HCT116 (cell line): ENCODE measurements at regions not wholly inside any gene's neighbourhood (a gene's known extent, or its start where the extent isn't known, plus 50 kb on each side); places are given as distances from the start of the nearest gene placed in this dataset.

Experiments used
- ATAC-seq: fragments of 200-7000 bp; cut with Tn5 transposase; 2 replicates; pipeline ENCODE4 v1.9.1; 2020; ENCODE audit warnings: mild to moderate bottlenecking, moderate library complexity
- BruUV-seq: library from RNA; stranded (reverse); fragments of 400-500 nt; replicated peaks from 2 replicates; lab custom pipeline; 2021; lab: Mats Ljungman, UMichigan
- CTCF ChIA-PET: fragments of 300-600 bp; sonication (Branson Sonifier 250); formaldehyde crosslinking; loops from one replicate; lab custom pipeline; 2021; ENCODE audit warnings: antibody characterized with exemption; lab: Charles Lee
- POLR2A ChIA-PET: fragments of 300-600, 350-600 bp; sonication (Branson Sonifier 250); formaldehyde crosslinking; loops from one replicate; lab custom pipeline; 2021; ENCODE audit warnings: antibody characterized with exemption; lab: Charles Lee
- RAD21 ChIA-PET, 2 experiments: fragments of 300-600 bp; sonication (Branson Sonifier 250); formaldehyde crosslinking; loops; one replicate each; lab custom pipeline; 2023; ENCODE audit warnings: low total read pairs in 2 of 2; ENCODE audit not compliant: uncharacterized antibody in 2 of 2, unreplicated experiment in 2 of 2, low non-redundant PET in 1 of 2; lab: Charles Lee
- DNase-seq: peaks from one replicate; pipeline ENCODE4 v3.0.0-alpha.2; 2010; ENCODE audit warnings: low read depth, low spot score
- H2AFZ ChIP-seq: fragments of 200-600 bp; shearing (Covaris generic), sonication (generic); 2 replicates; pipeline ENCODE4 v1.6.1; 2017; ENCODE audit warnings: low read depth, mixed run types, mixed read lengths, antibody characterized with exemption, low read length; ENCODE audit not compliant: poor library complexity, severe bottlenecking
- H3K27ac ChIP-seq: 2 replicates; pipeline ENCODE4 v1.5.1; 2012; ENCODE audit warnings: low read depth, low read length
- H3K27me3 ChIP-seq: fragments of 200-600 bp; sonication (generic); 2 replicates; pipeline ENCODE4 v1.6.1; 2016; ENCODE audit warnings: mixed run types, low read length, mixed read lengths; ENCODE audit not compliant: insufficient read depth
- H3K36me3 ChIP-seq, 2 experiments: fragments of 200-500 bp in 1 of 2; fragments of 200-600 bp in 1 of 2; sonication (Bioruptor generic) in 1 of 2; sonication (generic) in 1 of 2; 2 replicates each; pipeline versions ENCODE4 v1.5.1 to v1.6.1; 2014 to 2016; ENCODE audit warnings: low read length in 2 of 2, inconsistent platforms in 1 of 2, mixed read lengths in 1 of 2, mixed run types in 1 of 2; ENCODE audit not compliant: insufficient read depth in 2 of 2, control insufficient read depth in 1 of 2
- H3K4me1 ChIP-seq, 2 experiments: fragments of 200-600 bp in 1 of 2; sonication (generic) in 1 of 2; 2 replicates each; pipeline versions ENCODE4 v1.5.1 to v1.6.1; 2012 to 2017; ENCODE audit warnings: low read length in 2 of 2, inconsistent platforms in 1 of 2, mild to moderate bottlenecking in 1 of 2, mixed read lengths in 1 of 2, mixed run types in 1 of 2, moderate library complexity in 1 of 2; ENCODE audit not compliant: insufficient read depth in 2 of 2, control insufficient read depth in 1 of 2
- H3K4me2 ChIP-seq: fragments of 200-600 bp; sonication (generic); 2 replicates; pipeline ENCODE4 v1.6.1; 2017; ENCODE audit warnings: mixed run types, low read length, mixed read lengths
- H3K4me3 ChIP-seq, 2 experiments: fragments of 200-600 bp in 1 of 2; sonication (generic) in 1 of 2; replicated peaks in 1 of 2; 2 replicates each; pipeline ENCODE4 v1.5.1; 2011 to 2016; ENCODE audit warnings: low read length in 2 of 2, control low read depth in 1 of 2, low read depth in 1 of 2, mild to moderate bottlenecking in 1 of 2, mixed read lengths in 1 of 2, mixed run types in 1 of 2
- H3K79me2 ChIP-seq: fragments of 200-600 bp; sonication (generic); 2 replicates; pipeline ENCODE4 v1.6.1; 2017; ENCODE audit warnings: mild to moderate bottlenecking, mixed run types, low read length, moderate library complexity, mixed read lengths; ENCODE audit not compliant: insufficient read depth
- H3K9ac ChIP-seq: fragments of 200-600 bp; sonication (generic); 2 replicates; pipeline ENCODE4 v1.6.1; 2016; ENCODE audit warnings: low read length, mixed read lengths
- H3K9me2 ChIP-seq: fragments of 200-600 bp; sonication (generic), shearing (Covaris generic); 2 replicates; pipeline ENCODE4 v1.6.1; 2017; ENCODE audit warnings: mixed run types, mild to moderate bottlenecking, moderate library complexity; ENCODE audit not compliant: insufficient read depth
- H3K9me3 ChIP-seq, 2 experiments: fragments of 200-500 bp in 1 of 2; fragments of 200-600 bp in 1 of 2; sonication (Bioruptor generic) in 1 of 2; sonication (generic) in 1 of 2; 2 replicates each; pipeline ENCODE4 v1.6.1; 2014 to 2017; ENCODE audit warnings: low read length in 2 of 2, mixed read lengths in 2 of 2, inconsistent platforms in 1 of 2, low read depth in 1 of 2, mild to moderate bottlenecking in 1 of 2, mixed run types in 1 of 2, moderate library complexity in 1 of 2; ENCODE audit not compliant: control insufficient read depth in 1 of 2, insufficient read depth in 1 of 2
- H4K20me1 ChIP-seq: fragments of 200-600 bp; sonication (generic), shearing (Covaris generic); 2 replicates; pipeline ENCODE4 v1.6.1; 2017; ENCODE audit warnings: mixed run types, mild to moderate bottlenecking, moderate library complexity; ENCODE audit not compliant: insufficient read depth
- ATF3 ChIP-seq: IDR thresholded peaks from 2 replicates; pipeline ENCODE4 v1.6.1; 2012
- CBX3 ChIP-seq: IDR thresholded peaks from 2 replicates; pipeline ENCODE4 v1.6.1; 2012; ENCODE audit warnings: low read depth
- CEBPB ChIP-seq: IDR thresholded peaks from 2 replicates; pipeline ENCODE4 v1.6.1; 2012; ENCODE audit warnings: low read depth
- CTCF ChIP-seq, 3 experiments: fragments of 200-600 bp in 1 of 3; sonication (generic) in 1 of 3; IDR thresholded peaks in 2 of 3; conservative IDR thresholded peaks in 1 of 3; 2 replicates each; pipeline ENCODE4 v1.5.1; 2012 to 2017; ENCODE audit warnings: low read depth in 2 of 3, low read length in 2 of 3, antibody characterized with exemption in 1 of 3, borderline replicate concordance in 1 of 3, control low read depth in 1 of 3, mild to moderate bottlenecking in 1 of 3, mixed read lengths in 1 of 3, mixed run types in 1 of 3, moderate library complexity in 1 of 3; ENCODE audit not compliant: insufficient read depth in 1 of 3
- EGR1 ChIP-seq: IDR thresholded peaks from 2 replicates; pipeline ENCODE4 v1.6.1; 2012; ENCODE audit warnings: low read depth
- ELF1 ChIP-seq: IDR thresholded peaks from 2 replicates; pipeline ENCODE4 v1.6.1; 2012; ENCODE audit warnings: low read depth, borderline replicate concordance
- EZH2phosphoT487 ChIP-seq: fragments of 200-600 bp; IDR thresholded peaks from 2 replicates; pipeline ENCODE4 v1.6.1; 2018; ENCODE audit warnings: antibody characterized with exemption, borderline replicate concordance
- MAX ChIP-seq: IDR thresholded peaks from 2 replicates; pipeline ENCODE4 v1.6.1; 2012
- POLR2AphosphoS5 ChIP-seq: IDR thresholded peaks from 2 replicates; pipeline ENCODE4 v1.6.1; 2011; ENCODE audit warnings: mild to moderate bottlenecking, low read depth, low read length, moderate library complexity
- RAD21 ChIP-seq: IDR thresholded peaks from 2 replicates; pipeline ENCODE4 v1.6.1; 2012; ENCODE audit warnings: low read depth, mild to moderate bottlenecking
- SP1 ChIP-seq: IDR thresholded peaks from 2 replicates; pipeline ENCODE4 v1.6.1; 2012; ENCODE audit warnings: low read depth
- TCF7L2 ChIP-seq: IDR thresholded peaks from 2 replicates; pipeline ENCODE4 v1.7.0; 2011; ENCODE audit warnings: borderline replicate concordance, inconsistent platforms; ENCODE audit not compliant: insufficient read depth, insufficient read length; ENCODE audit errors: extremely low read depth
- ZBTB33 ChIP-seq: IDR thresholded peaks from 2 replicates; pipeline ENCODE4 v1.6.1; 2011; ENCODE audit warnings: mild to moderate bottlenecking, low read length, moderate library complexity; ENCODE audit not compliant: insufficient replicate concordance; ENCODE audit errors: extremely low read depth
- intact Hi-C: fragments of 100-400 bp; cut with micrococcal nuclease; formaldehyde crosslinking; loops from 2 replicates; pipeline ENCODE4 v1.10.0; 2022

GRCh38 chr10:62562101-62562500, 187.9 kb downstream of the ZNF365 start:
- H3K9me2 ChIP-seq: no peaks in the 10 kb centered on the region
- no peak overlapping the region for H3K4me2 ChIP-seq
- ChIA-PET POLR2A (no interaction called here), CTCF (no interaction called here), RAD21 (no interaction called here)
- H3K4me1 ChIP-seq: no peaks in the 10 kb centered on the region
- BruUV-seq: no TSS peak
- TF ChIP-seq SP1 (no peak), EZH2phosphoT487 (no peak), CBX3 (no peak), CTCF (IDR thresholded peaks at IDR 0.05 in 2 of 3, conservative IDR thresholded peaks at IDR 0.05 in 1 of 3; ENCODE audit: borderline replicate concordance in 1 of 3, insufficient read depth in 1 of 3, low read depth in 2 of 3, low read length in 2 of 3) (no peak)
- intact Hi-C loops: no loop called here
- H3K4me3 ChIP-seq: no peak overlapping the region
- no peaks in the 10 kb centered on the region for H4K20me1 ChIP-seq
- H3K9me3 ChIP-seq: no peaks in the 10 kb centered on the region
- H3K27me3 ChIP-seq: no peaks in the 10 kb centered on the region
- DNase-seq (no peak), ATAC-seq (no peak)
- no peak overlapping the region for H2AFZ ChIP-seq
- H3K27ac ChIP-seq: no peak overlapping the region
- H3K9ac ChIP-seq: no peak overlapping the region
- no peaks in the 10 kb centered on the region for H3K79me2 ChIP-seq
- H3K36me3 ChIP-seq: no peaks in the 10 kb centered on the region

GRCh38 chr10:62562795-62563194, 188.6 kb downstream of the ZNF365 start:
- no peak overlapping the region for H3K4me2 ChIP-seq
- intact Hi-C loops: no loop called here
- H3K4me3 ChIP-seq: no peak overlapping the region
- no peak for DNase-seq
- no peaks in the 10 kb centered on the region for H3K9me3 ChIP-seq
- CTCF ChIA-PET: no interaction called here
- no TSS peak for BruUV-seq
- H3K27me3 ChIP-seq: no peaks in the 10 kb centered on the region
- no peaks in the 10 kb centered on the region for H3K36me3 ChIP-seq
- no peak overlapping the region for H3K27ac ChIP-seq
- no peak overlapping the region for H3K9ac ChIP-seq
- RAD21 ChIA-PET: no interaction called here
- no peaks in the 10 kb centered on the region for H3K9me2 ChIP-seq
- ATAC-seq: no peak
- H2AFZ ChIP-seq: no peak overlapping the region
- no peaks in the 10 kb centered on the region for H4K20me1 ChIP-seq
- H3K4me1 ChIP-seq: no peaks in the 10 kb centered on the region
- H3K79me2 ChIP-seq: no peaks in the 10 kb centered on the region
- POLR2A ChIA-PET: no interaction called here
- TF ChIP-seq POLR2AphosphoS5: no peak
- TF ChIP-seq RAD21: no peak
- TF ChIP-seq ZBTB33: no peak
- TF ChIP-seq MAX: no peak
- no peak for TF ChIP-seq ATF3
- no peak for TF ChIP-seq TCF7L2
- no peak for TF ChIP-seq CEBPB
- no peak for TF ChIP-seq ELF1
- no peak for TF ChIP-seq EZH2phosphoT487
- no peak for TF ChIP-seq EGR1
- no peak for TF ChIP-seq CTCF (IDR thresholded peaks at IDR 0.05 in 2 of 3, conservative IDR thresholded peaks at IDR 0.05 in 1 of 3; ENCODE audit: borderline replicate concordance in 1 of 3, insufficient read depth in 1 of 3, low read depth in 2 of 3, low read length in 2 of 3)
